Hepatocyte (in vitro differentiated cells): ENCODE measurements at regions not wholly inside any gene's neighbourhood (a gene's known extent, or its start where the extent isn't known, plus 50 kb on each side); places are given as distances from the start of the nearest gene placed in this dataset.

Source experiments
- DNase-seq: peaks from one replicate; pipeline ENCODE4 v3.0.0-alpha.2; 2016; ENCODE audit warnings: low spot score
- H2AFZ ChIP-seq: fragments of 200-600 bp; sonication (generic); 2 replicates; pipeline ENCODE4 v1.6.0; 2016; ENCODE audit warnings: antibody characterized with exemption, mild to moderate bottlenecking
- H3K27ac ChIP-seq: fragments of 200-600 bp; sonication (generic); 2 replicates; pipeline ENCODE4 v1.5.1; 2016; ENCODE audit warnings: mild to moderate bottlenecking
- H3K27me3 ChIP-seq: fragments of 200-600 bp; sonication (generic); 2 replicates; pipeline ENCODE4 v1.6.1; 2016
- H3K36me3 ChIP-seq: fragments of 200-600 bp; sonication (generic); replicated peaks from 2 replicates; pipeline ENCODE4 v1.5.1; 2016; ENCODE audit warnings: low read depth; ENCODE audit not compliant: insufficient read depth
- H3K4me1 ChIP-seq: fragments of 200-600 bp; sonication (generic); 2 replicates; pipeline ENCODE4 v1.5.1; 2016; ENCODE audit warnings: mild to moderate bottlenecking, moderate library complexity; ENCODE audit not compliant: insufficient read depth
- H3K4me2 ChIP-seq: fragments of 200-600 bp; sonication (generic); 2 replicates; pipeline ENCODE4 v1.6.0; 2016
- H3K4me3 ChIP-seq: fragments of 200-600 bp; sonication (generic); 2 replicates; pipeline ENCODE4 v1.5.1; 2016; ENCODE audit warnings: mild to moderate bottlenecking
- H3K79me2 ChIP-seq: fragments of 200-600 bp; sonication (generic); 2 replicates; pipeline ENCODE4 v1.6.0; 2017; ENCODE audit warnings: mild to moderate bottlenecking
- H3K9me2 ChIP-seq: fragments of 200-600 bp; sonication (generic); replicated peaks from 2 replicates; pipeline ENCODE4 v1.6.0; 2017; ENCODE audit warnings: mild to moderate bottlenecking; ENCODE audit not compliant: insufficient read depth
- H3K9me3 ChIP-seq: fragments of 200-600 bp; sonication (generic); 2 replicates; pipeline ENCODE4 v1.5.1; 2016; ENCODE audit warnings: low read depth, mild to moderate bottlenecking
- H4K20me1 ChIP-seq: fragments of 200-600 bp; sonication (generic); 2 replicates; pipeline ENCODE4 v1.6.0; 2016; ENCODE audit warnings: mild to moderate bottlenecking; ENCODE audit not compliant: insufficient read depth, poor library complexity, severe bottlenecking
- CTCF ChIP-seq: fragments of 200-600 bp; sonication (generic); IDR thresholded peaks from 2 replicates; pipeline ENCODE4 v1.5.1; 2016; ENCODE audit warnings: antibody characterized with exemption, mild to moderate bottlenecking; ENCODE audit not compliant: poor library complexity
- EZH2 ChIP-seq: fragments of 200-600 bp; sonication (generic); IDR thresholded peaks from 2 replicates; pipeline ENCODE4 v1.6.1; 2016; ENCODE audit warnings: antibody characterized with exemption, mild to moderate bottlenecking, borderline replicate concordance
- EZH2phosphoT487 ChIP-seq: fragments of 200-600 bp; sonication (generic); IDR thresholded peaks from one replicate; pipeline ENCODE4 v1.6.1; 2018; ENCODE audit warnings: antibody characterized with exemption, mild to moderate bottlenecking, low read depth, moderate library complexity; ENCODE audit not compliant: unreplicated experiment, severe bottlenecking
- WGBS: methylation state at CpG from one replicate; pipeline ENCODE4 v1.1.6; 2016; ENCODE audit warnings: low lambda C conversion rate; ENCODE audit errors: missing lambda C conversion rate; 5-methylcytosine and 5-hydroxymethylcytosine counted together

GRCh38 chr11:92322225-92322624 is 97.6 kb downstream of the FAT3 start:
- no peak overlapping the region for H3K4me2 ChIP-seq
- H3K36me3 ChIP-seq = no peaks in the 10 kb centered on the region
- H3K9me2 ChIP-seq = no peaks in the 10 kb centered on the region
- no peak overlapping the region for H3K4me3 ChIP-seq
- 91% methylated on average over 3 of the region's 3 CpGs for WGBS
- TF ChIP-seq EZH2phosphoT487 (no peak), EZH2 (no peak), CTCF (no peak)
- H2AFZ ChIP-seq = no peak overlapping the region
- H3K79me2 ChIP-seq = no peaks in the 10 kb centered on the region
- no peak for DNase-seq
- H3K4me1 ChIP-seq = no peaks in the 10 kb centered on the region
- H3K9me3 ChIP-seq = no peaks in the 10 kb centered on the region
- no peak overlapping the region for H3K27ac ChIP-seq
- H4K20me1 ChIP-seq = no peaks in the 10 kb centered on the region
- no peaks in the 10 kb centered on the region for H3K27me3 ChIP-seq

- TF ChIP-seq EZH2phosphoT487 (no peak), EZH2 (no peak), CTCF (no peak)
- Histone ChIP-seq H3K27ac (no peak overlapping the region), H3K36me3 (no peaks in the 10 kb centered on the region), H3K9me3 (no peaks in the 10 kb centered on the region), H3K4me1 (no peaks in the 10 kb centered on the region), H3K4me3 (no peak overlapping the region), H3K79me2 (no peaks in the 10 kb centered on the region), H2AFZ (no peak overlapping the region), H4K20me1 (no peaks in the 10 kb centered on the region), H3K9me2 (no peaks in the 10 kb centered on the region), H3K4me2 (no peak overlapping the region), H3K27me3 (no peaks in the 10 kb centered on the region)
- 62% methylated on average over 1 of the region's 1 CpG for WGBS
- DNase-seq = no peak
Observed at GRCh38 chr11:92324890-92325289, 100.3 kb downstream of the FAT3 start.

GRCh38 chr11:92325416-92325815 is 100.8 kb downstream of the FAT3 start:
- H3K27me3 ChIP-seq = no peaks in the 10 kb centered on the region
- H3K9me2 ChIP-seq = no peaks in the 10 kb centered on the region
- H3K4me3 ChIP-seq = no peak overlapping the region
- 91% methylated on average over 3 of the region's 3 CpGs for WGBS
- H4K20me1 ChIP-seq = no peaks in the 10 kb centered on the region
- no peak overlapping the region for H2AFZ ChIP-seq
- DNase-seq = no peak
- H3K27ac ChIP-seq = no peak overlapping the region
- no peaks in the 10 kb centered on the region for H3K9me3 ChIP-seq
- peaks cover 2% of the 10 kb centered on the region for H3K4me1 ChIP-seq
- H3K79me2 ChIP-seq = no peaks in the 10 kb centered on the region
- H3K36me3 ChIP-seq = no peaks in the 10 kb centered on the region
- no peak overlapping the region for H3K4me2 ChIP-seq
- TF ChIP-seq CTCF (no peak), EZH2 (no peak), EZH2phosphoT487 (no peak)

GRCh38 chr11:92329137-92329536 is 104.5 kb downstream of the FAT3 start:
- H3K4me1 ChIP-seq = peaks cover 18% of the 10 kb centered on the region
- H3K27me3 ChIP-seq = no peaks in the 10 kb centered on the region
- H3K79me2 ChIP-seq = no peaks in the 10 kb centered on the region
- TF ChIP-seq EZH2 = no peak
- TF ChIP-seq EZH2phosphoT487 = no peak
- TF ChIP-seq CTCF = no peak
- no peak for DNase-seq
- no peak overlapping the region for H3K27ac ChIP-seq
- WGBS = 61% methylated on average over 2 of the region's 2 CpGs
- H3K9me2 ChIP-seq = no peaks in the 10 kb centered on the region
- no peak overlapping the region for H3K4me2 ChIP-seq
- no peak overlapping the region for H3K4me3 ChIP-seq
- H3K9me3 ChIP-seq = no peaks in the 10 kb centered on the region
- H3K36me3 ChIP-seq = no peaks in the 10 kb centered on the region
- no peaks in the 10 kb centered on the region for H4K20me1 ChIP-seq
- no peak overlapping the region for H2AFZ ChIP-seq
